Bronchial epithelial cell (primary cell): ENCODE measurements at regions not wholly inside any gene's neighbourhood (a gene's known extent, or its start where the extent isn't known, plus 50 kb on each side); places are given as distances from the start of the nearest gene placed in this dataset.

Source experiments
- DNase-seq: peaks from one replicate; pipeline ENCODE4 v3.0.0-alpha.2; 2010; ENCODE audit warnings: low read depth
- FAIRE-seq: peaks from 2 replicates; lab custom pipeline; 2011; peaks lifted over from hg19 to GRCh38; lab: Jason Lieb, UNC
- H3K27me3 ChIP-seq: 2 replicates; pipeline ENCODE4 v1.5.1; 2011; ENCODE audit warnings: low read length; ENCODE audit not compliant: control insufficient read depth, insufficient read depth
- H3K36me3 ChIP-seq: 2 replicates; pipeline ENCODE4 v1.5.1; 2011; ENCODE audit warnings: low read length; ENCODE audit not compliant: control insufficient read depth, insufficient read depth
- H3K4me3 ChIP-seq: 2 replicates; pipeline ENCODE4 v1.5.1; 2011; ENCODE audit warnings: mild to moderate bottlenecking, low read depth, low read length, control low read depth
- TF ChIP-seq, protein P1 (sequence below): IDR thresholded peaks from 2 replicates; pipeline ENCODE4 v1.5.1; 2011; ENCODE audit warnings: mild to moderate bottlenecking, moderate library complexity, low read length, control low read depth, inconsistent platforms; ENCODE audit not compliant: insufficient read depth, severe bottlenecking

DNA sequence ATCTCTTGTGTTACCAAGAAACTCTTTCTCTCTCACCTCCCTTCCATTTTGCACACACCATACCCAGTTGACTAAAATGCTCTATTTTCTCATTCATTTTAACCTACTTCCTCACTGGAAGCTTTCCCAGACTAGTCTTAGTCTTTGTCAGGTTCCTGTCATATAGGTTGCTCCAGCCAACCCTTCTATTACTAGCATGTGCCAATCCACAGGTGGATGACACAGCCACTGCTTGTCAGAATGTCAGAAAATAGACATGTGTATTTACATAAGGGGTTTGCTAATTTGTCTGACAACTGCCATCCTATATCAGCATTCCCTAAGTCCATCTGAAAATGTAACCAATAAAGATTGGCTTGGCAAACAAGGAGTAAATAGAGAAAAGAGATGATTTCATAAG is 239.2 kb upstream of the SMIM31 start:
- DNase-seq = peak; percentile 29
- TF ChIP-seq, protein P1, sequence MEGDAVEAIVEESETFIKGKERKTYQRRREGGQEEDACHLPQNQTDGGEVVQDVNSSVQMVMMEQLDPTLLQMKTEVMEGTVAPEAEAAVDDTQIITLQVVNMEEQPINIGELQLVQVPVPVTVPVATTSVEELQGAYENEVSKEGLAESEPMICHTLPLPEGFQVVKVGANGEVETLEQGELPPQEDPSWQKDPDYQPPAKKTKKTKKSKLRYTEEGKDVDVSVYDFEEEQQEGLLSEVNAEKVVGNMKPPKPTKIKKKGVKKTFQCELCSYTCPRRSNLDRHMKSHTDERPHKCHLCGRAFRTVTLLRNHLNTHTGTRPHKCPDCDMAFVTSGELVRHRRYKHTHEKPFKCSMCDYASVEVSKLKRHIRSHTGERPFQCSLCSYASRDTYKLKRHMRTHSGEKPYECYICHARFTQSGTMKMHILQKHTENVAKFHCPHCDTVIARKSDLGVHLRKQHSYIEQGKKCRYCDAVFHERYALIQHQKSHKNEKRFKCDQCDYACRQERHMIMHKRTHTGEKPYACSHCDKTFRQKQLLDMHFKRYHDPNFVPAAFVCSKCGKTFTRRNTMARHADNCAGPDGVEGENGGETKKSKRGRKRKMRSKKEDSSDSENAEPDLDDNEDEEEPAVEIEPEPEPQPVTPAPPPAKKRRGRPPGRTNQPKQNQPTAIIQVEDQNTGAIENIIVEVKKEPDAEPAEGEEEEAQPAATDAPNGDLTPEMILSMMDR = no peak
- no peak overlapping the region for H3K4me3 ChIP-seq
- H3K36me3 ChIP-seq = no peaks in the 10 kb centered on the region
- FAIRE-seq = no peak
- H3K27me3 ChIP-seq = no peaks in the 10 kb centered on the region

DNA sequence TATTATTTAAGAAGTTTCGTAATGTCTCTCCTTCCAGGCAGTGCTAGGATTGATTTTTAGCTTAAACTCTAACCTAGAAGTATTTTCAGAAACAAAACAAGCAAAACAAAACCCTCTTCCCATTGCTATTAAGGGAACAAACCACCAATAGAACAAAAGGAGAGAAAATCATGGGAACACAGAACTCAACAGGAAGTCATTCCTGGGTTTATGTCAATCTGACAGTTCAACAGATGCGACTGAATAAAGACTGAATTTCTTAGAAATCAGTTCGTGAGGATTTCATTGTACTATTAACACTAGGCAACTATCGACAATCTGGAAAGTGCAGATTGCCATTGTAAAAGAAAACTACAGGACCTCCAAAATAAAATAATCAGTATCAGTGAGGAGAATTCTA is 229.1 kb upstream of the SMIM31 start:
- TF ChIP-seq, protein P1 = no peak
- H3K36me3 ChIP-seq = no peaks in the 10 kb centered on the region

DNA sequence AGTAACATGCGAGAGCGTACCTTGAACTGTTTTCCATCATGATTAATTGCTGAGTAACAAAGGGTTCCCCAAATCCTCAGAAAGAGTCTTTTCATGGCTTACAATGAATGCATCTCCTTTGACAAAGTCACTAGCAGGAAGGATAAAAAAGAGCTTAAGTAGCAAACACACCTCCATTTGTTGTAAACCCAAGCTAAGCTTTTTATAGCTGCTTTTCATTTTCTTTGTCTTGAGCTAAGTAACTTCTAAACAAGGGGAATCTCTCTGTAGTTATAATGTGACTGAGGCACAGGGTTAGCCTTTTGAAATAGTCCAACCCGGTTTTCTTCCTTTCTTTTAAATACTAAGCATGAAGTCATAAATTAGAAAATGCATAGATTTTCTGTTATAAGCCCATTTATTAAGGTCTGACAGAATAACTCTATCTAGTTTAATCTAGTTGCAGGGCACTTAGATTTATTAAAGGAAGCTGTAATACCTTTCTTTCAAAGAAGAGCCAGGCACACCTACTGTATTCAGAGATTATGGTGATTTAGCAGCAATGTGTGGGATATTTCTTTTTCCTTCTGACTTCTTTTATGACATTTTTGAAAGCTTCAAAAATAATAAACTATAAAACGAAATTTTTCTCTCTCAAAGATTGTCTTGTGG is 226.9 kb upstream of the SMIM31 start:
- FAIRE-seq = no peak

More for the DNA sequence above, 229.1 kb upstream of the SMIM31 start:
- Histone ChIP-seq H3K4me3 (no peak overlapping the region), H3K27me3 (no peaks in the 10 kb centered on the region)
- DNase-seq (no peak), FAIRE-seq (no peak)

DNA sequence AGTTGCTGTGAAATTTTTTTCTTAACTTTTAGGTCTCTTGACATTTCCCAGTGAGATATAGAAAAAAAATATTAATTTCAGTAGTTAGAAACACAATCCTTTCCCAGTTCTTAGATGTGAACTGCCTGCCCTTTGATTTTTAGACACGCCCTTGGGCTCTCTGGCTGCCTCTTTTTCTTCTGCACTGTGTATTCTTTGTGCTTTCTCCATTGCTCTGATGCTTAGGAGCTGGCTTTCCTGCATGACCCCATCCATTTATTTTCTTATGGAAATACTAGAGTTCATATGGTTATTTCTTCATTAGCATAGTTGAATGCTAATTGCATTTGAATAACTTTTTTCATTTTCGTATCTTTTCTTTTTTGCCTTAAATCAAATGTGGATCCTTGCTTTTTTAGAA is 224.9 kb upstream of the SMIM31 start:
- Histone ChIP-seq H3K36me3 (no peaks in the 10 kb centered on the region), H3K27me3 (no peaks in the 10 kb centered on the region), H3K4me3 (no peak overlapping the region)
- TF ChIP-seq, protein P1 = no peak
- DNase-seq (no peak), FAIRE-seq (no peak)

More for the DNA sequence above, 226.9 kb upstream of the SMIM31 start:
- H3K27me3 ChIP-seq = no peaks in the 10 kb centered on the region
- TF ChIP-seq, protein P1 = no peak
- no peak for DNase-seq
- H3K36me3 ChIP-seq = no peaks in the 10 kb centered on the region
- no peak overlapping the region for H3K4me3 ChIP-seq

DNA sequence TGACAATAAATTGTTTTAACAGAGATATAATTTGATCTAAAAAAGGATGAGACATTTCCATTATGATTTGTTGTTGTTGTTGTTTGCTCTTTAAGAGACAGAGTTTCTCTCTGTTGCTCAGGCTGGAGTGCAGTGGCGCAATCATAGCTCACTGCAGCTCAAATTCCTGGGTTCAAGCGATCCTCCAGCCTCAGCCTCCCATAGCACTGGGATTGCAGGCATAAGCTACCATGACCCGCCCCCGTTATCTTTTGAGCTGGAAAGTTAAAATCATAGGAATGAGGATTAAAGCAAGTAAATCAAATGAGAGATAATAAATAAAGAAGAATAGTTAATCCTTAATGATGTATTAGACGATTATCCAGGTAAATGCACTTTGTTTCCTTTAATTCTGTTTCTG is 224.4 kb upstream of the SMIM31 start:
- Histone ChIP-seq H3K27me3 (no peaks in the 10 kb centered on the region), H3K4me3 (no peak overlapping the region), H3K36me3 (no peaks in the 10 kb centered on the region)
- TF ChIP-seq, protein P1 = no peak
- no peak for DNase-seq
- FAIRE-seq = no peak

DNA sequence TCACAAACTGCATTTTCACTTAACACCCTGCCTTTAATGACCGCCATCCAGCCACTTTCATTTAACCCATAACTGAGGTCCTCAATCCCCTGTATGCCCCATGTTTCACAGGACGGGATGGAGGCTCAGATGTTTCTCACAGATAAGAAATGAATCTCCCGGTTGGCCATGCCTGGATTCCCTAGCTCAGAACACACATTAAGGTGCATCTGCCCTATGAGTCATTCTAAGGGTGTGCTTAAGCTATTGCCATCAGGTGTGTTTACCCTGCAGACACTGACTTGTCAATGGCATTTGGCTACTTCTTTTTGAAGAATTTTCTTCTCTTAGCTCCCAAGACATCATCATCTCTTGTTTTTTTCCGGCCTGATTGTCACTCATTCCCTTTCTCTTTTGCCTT is 222.6 kb upstream of the SMIM31 start:
- TF ChIP-seq, protein P1 = no peak
- Histone ChIP-seq H3K36me3 (no peaks in the 10 kb centered on the region), H3K27me3 (no peaks in the 10 kb centered on the region), H3K4me3 (no peak overlapping the region)
- FAIRE-seq (no peak), DNase-seq (peak; percentile 44)
